GM18508 (cell line): ENCODE measurements at regions not wholly inside any gene's neighbourhood (a gene's known extent, or its start where the extent isn't known, plus 50 kb on each side); places are given as distances from the start of the nearest gene placed in this dataset.

Experiments
- ATAC-seq: cut with Tn5 transposase; IDR thresholded peaks from one replicate; pipeline ENCODE4 v1.9.1; 2021; ENCODE audit warnings: moderate number of reproducible peaks; ENCODE audit not compliant: insufficient read depth, unreplicated experiment

GRCh38 chr6:23267651-23268050 is 698.3 kb downstream of the HDGFL1 start:
- no peak for ATAC-seq

GRCh38 chr6:23268348-23268747 is 699.0 kb downstream of the HDGFL1 start:
- no peak for ATAC-seq

DNA sequence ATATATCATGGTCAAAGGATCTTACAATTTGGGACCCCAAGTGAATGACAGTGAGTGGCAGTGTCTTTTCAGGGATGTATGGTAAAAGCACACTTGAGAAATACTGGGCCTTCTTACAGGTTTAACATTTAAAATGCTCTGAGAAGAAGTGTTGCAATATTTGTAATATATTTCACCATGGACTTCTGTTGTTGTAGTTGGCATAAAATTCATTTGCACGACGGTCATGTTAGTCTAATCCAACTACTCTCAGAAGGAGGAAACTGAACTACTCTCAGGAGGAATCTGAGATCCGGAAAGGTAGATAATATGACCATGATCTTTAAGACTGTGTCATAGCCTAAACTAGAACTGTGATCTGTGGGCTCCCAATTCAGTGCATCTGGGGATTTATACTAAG is 700.1 kb downstream of the HDGFL1 start:
- no peak for ATAC-seq

GRCh38 chr6:23272536-23272935 is 703.2 kb downstream of the HDGFL1 start:
- no peak for ATAC-seq

- ATAC-seq: no peak
Observed at GRCh38 chr6:23277521-23278179, 708.3 kb downstream of the HDGFL1 start.

- ATAC-seq: no peak
Observed at GRCh38 chr6:23278180-23278532, 708.8 kb downstream of the HDGFL1 start.

DNA sequence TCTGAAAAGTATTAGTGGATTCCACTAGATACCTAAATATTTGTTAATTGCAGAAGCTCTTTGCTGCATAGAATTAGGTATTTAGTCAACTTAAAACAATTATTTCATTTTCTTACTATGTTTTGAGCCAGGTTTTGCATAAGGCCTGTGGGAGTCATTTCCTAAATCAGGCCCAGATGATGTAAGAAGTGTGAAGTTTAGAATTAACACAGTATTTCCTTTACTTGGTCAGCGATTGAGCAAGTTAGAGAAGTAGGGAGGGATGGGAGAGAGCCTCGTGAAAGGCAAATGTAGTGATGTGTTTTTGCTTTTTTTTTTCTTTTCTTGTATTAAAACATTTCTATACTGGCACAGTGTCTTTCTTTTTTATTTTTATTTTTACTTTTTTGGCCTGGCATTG is 711.1 kb downstream of the HDGFL1 start:
- no peak for ATAC-seq

GRCh38 chr6:23282252-23283021 is 713.1 kb downstream of the HDGFL1 start:
- ATAC-seq: no peak

GRCh38 chr6:23293653-23294052 is 724.3 kb downstream of the HDGFL1 start:
- ATAC-seq: no peak

DNA sequence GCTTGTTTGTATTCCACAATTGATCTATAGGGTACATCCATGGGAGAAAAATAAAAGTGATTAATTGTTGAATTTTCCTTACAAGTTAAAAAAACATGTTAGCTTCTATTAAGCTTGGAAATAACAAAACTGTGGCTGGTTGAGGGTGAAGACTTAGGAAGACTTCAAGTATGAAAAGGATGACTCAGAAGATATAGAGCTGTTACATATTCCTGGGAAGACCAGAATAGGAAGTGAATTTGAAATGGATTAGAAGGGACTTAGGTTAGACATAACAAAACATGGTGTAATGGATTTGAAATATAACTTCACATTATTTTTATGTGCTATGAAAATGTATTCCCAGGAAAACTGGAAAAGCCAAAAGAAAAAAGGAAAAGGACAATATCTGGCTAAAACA is 732.2 kb downstream of the HDGFL1 start:
- no peak for ATAC-seq

GRCh38 chr6:23302514-23302913 is 733.1 kb downstream of the HDGFL1 start:
- no peak for ATAC-seq

GRCh38 chr6:23305325-23305943 is 736.1 kb downstream of the HDGFL1 start:
- no peak for ATAC-seq

- no peak for ATAC-seq
Observed at GRCh38 chr6:23306251-23306950, 737.0 kb downstream of the HDGFL1 start.

DNA sequence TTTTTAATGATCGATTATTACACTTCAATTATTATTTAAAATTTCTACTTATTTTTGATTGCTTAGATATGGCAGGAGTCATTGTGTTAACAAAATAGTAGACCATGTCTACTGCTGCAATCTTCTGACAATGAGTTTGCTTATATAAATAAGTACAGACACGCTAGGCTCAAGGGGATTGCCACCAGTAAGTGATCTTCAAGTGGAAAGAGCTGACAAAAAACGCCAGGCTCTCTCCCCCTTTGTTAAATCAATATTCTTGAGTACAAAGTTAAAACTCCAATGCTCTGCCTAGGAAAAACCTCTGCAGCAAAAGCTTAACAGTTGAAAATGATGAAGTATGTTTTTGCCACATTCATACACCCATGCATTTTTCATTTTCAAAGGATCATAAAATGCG is 738.1 kb downstream of the HDGFL1 start:
- ATAC-seq: no peak

GRCh38 chr6:23308166-23308565 is 738.8 kb downstream of the HDGFL1 start:
- no peak for ATAC-seq

GRCh38 chr6:23311211-23311610 is 741.8 kb downstream of the HDGFL1 start:
- ATAC-seq: no peak

GRCh38 chr6:23316131-23316530 is 746.8 kb downstream of the HDGFL1 start:
- ATAC-seq: no peak

- no peak for ATAC-seq
Observed at GRCh38 chr6:23316931-23317330, 747.6 kb downstream of the HDGFL1 start.

DNA sequence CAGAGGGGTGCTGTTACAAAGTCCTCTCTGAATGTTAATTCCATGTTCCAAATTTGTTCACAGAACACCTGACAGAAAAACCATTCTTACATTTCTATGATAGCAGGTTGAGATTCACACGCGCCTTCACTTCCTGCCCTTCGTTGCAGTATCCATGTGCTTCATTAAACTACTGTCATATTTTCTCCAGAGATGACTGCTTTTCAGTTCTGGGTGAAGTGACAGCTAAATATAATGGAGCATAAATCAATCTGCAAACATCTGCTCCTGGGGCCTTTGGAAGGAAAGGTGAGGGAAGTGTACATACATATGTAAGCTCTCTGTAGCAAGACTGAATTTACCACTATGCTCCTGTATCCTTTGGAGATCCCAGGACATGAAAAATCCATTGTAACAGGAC is 750.2 kb downstream of the HDGFL1 start:
- no peak for ATAC-seq

DNA sequence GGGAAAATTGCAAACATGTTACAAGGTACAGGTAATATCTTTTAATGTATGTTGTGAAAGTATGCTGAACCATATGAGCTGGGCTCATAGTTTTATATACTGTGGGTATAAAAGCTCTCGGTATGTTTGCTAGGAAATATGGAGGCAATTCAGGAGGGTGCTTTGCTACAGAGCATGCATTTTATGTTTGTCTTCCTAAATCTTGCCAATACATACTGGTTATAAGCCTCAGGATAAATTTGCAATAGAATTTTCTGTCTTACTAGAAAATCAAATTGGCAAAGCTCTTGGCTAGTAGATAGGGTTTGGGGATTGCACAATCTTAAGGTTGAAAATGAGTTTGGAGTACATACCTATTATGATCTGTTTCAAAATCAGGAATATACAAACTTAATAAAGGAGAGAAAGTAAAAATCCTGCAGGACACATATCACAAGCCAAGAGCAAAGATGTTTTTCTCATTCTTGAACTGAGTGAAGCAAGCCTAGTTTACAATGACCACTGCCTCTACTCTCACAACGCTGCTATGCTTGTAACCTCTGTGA is 751.2 kb downstream of the HDGFL1 start:
- no peak for ATAC-seq

DNA sequence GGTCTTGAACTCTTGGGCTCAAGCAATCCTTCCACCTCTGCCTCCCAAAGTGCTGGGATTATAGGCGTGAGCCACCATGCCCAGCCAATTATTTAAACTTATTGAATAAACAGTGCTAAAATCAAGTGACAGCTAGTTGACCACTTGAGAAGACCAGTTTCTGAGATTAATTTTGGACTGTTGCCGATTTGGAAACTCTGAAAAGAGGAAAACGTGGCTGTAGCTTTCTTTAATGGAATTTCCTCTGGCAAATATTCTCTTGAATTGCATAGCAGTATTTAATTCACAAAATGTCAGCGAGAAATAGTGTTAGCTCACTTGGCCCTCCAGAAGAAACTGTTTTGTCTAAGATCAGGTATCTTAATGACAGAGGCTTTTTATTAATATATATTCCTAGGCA is 754.5 kb downstream of the HDGFL1 start:
- ATAC-seq: no peak
